ENCODE measurements at regions not wholly inside any gene's neighbourhood (a gene's known extent, or its start where the extent isn't known, plus 50 kb on each side); places are given as distances from the start of the nearest gene placed in this dataset.
A peak's percentile ranks its signal among the peaks of the same experiment; 100 is the strongest.
"Not testable (repeated sequence)": the region's sequence is repeated elsewhere in the genome, so short reads cannot be mapped to it uniquely, and the experiment has no call there.

- no peak for DNase-seq (ENCODE audit: low read depth in 2 of 2)
These were observed 909.7 kb downstream of the PLOD2 start for GRCh38 chr3:145251311-145251710.

DNA sequence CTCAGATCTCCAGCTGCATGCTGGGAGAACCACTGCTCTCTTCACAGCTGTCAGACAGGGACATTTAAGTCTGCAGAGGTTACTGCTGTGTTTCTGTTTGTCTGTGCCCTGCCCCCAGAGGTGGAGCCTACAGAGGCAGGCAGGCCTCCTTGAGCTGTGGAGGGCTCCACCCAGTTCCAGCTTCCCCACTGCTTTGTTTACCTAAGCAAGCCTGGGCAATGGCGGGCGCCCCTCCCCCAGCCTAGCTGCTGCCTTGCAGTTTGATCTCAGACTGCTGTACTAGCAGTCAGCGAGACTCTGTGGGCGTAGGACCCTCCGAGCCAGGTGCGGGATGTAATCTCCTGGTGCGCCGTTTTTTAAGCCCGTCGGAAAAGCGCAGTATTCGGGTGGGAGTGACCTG, 903.0 kb downstream of the PLOD2 start:
- not testable (repeated sequence) for DNase-seq (ENCODE audit: low read depth in 2 of 2)

- DNase-seq (ENCODE audit: low read depth in 2 of 2): no peak
These were observed 901.7 kb downstream of the PLOD2 start for GRCh38 chr3:145259166-145259880.

GRCh38 chr3:145263458-145263857, 897.5 kb downstream of the PLOD2 start:
- not testable (repeated sequence) for DNase-seq (ENCODE audit: low read depth in 2 of 2)

DNA sequence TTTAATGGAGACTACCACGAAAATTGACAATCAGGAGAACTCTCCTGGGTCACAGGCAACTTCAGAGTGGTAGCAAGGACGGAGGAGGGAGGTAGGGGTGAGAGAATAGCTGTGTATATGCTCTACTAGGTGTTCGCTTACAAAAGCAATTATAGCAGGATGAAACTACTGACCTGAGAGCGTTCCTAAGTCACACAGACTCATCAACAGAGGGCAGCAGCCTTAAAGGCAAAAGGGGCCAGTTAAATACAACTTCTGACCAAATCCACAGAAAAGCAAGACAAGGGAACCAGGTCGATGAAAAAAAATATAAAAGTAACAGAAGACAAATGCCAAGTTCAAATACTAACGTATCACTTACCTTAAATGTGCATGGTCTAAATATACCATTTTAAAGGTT, 894.6 kb downstream of the PLOD2 start:
- no peak for DNase-seq (ENCODE audit: low read depth in 2 of 2)

GRCh38 chr3:145269106-145269505, 891.9 kb downstream of the PLOD2 start:
- DNase-seq (ENCODE audit: low read depth in 2 of 2): no peak

DNA sequence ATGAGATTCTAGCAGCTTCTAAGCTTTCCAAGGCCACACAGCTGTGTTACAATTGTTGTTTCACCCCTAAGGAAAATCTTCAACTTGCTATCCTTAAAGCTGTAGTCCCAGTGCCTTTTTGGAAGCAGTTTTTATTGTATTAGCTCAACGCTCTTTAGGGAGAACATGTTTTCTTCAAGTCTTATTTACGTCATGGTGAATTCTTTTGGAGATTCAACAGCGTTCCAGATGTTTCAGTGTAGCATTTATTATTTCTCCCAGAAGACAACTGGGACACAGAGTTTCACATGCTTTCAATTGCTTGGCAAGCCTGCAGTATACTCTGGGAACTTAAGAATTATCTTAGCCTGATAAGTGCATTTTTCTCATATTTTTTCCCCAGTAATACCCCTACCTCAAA, 888.3 kb downstream of the PLOD2 start:
- DNase-seq (ENCODE audit: low read depth in 2 of 2): peak; percentile 40 to 42

DNA sequence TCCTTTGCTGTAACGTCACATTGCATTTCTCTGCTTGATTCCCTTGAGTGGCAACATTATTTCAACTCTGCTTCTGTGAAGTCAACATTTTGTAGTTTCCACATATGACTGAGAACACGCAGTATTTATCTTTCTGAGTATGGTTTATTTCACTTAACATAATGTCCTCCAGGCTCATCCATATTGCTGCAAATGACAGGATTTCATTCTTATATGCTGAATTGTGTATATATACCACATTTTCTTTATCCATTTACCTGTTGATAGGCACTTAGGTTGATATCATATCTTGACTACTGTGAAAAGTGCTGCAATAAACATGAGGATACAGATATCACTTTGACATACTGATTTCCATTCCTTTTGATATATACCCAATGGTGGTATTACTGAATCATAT, 878.5 kb downstream of the PLOD2 start:
- no peak for DNase-seq (ENCODE audit: low read depth in 2 of 2)

DNA sequence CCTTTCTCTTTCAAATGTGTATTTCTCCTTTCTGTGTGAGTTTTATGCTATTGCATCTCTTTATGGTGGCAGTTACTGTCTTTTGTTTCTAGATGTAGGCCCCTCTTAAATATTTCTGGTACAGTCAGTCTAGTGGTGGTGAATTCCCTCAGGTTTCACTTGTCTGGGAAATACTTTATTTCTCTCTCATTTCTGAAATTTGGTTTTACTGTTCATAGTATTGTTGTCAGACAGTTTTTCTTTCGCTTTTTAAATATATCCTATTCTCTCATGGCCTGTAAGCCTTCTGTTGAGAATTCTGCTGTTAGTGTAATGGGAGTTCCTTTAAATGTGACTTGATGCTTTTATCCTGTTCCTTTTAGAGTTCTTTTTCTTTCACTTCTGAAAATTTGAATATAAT, 874.0 kb downstream of the PLOD2 start:
- DNase-seq (ENCODE audit: low read depth in 2 of 2): no peak

DNA sequence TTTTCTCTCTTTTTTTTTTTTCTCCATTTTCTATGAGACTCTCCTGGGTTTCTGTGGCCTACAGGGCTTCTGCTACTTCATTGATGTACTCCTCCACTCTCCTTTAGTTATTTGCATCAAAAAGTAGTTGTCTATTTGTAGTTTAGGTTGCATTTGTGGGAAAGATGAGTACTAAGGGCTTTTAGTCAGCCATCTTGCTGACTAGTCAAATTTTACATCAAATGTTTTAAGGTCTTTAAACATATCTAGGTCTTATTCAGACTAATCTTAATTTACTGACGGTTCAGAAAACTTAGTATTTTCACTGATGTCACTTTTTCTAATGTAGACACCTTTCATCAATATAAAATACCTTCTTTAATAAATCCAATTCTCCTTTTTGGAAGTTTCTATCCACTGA, 871.0 kb downstream of the PLOD2 start:
- no peak for DNase-seq (ENCODE audit: low read depth in 2 of 2)

DNA sequence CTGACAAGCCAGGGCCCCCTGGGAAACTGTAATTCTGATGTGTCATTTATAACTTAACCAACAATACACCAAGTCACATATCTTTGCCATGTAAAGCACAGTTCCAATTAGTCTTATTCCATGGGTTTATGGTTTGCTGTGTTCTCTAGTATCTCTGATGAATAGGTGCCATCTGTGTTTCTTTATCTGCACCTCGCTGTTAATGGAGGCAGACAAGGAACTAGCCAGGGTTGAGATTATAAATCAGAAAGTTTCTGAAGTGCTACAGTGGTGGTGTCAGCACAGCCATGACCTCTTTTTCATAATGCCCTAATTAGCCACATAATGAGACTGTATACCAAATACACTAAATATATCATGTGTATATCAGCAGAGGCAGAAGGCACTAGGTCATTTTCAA, 866.4 kb downstream of the PLOD2 start:
- no peak for DNase-seq (ENCODE audit: low read depth in 2 of 2)

- no peak for DNase-seq (ENCODE audit: low read depth in 2 of 2)
These were observed 853.7 kb downstream of the PLOD2 start for GRCh38 chr3:145307272-145307671.

GRCh38 chr3:145313751-145314150, 847.2 kb downstream of the PLOD2 start:
- no peak for DNase-seq (ENCODE audit: low read depth in 2 of 2)

- not testable (repeated sequence) for DNase-seq (ENCODE audit: low read depth in 2 of 2)
These were observed 844.7 kb downstream of the PLOD2 start for GRCh38 chr3:145316253-145316652.

DNA sequence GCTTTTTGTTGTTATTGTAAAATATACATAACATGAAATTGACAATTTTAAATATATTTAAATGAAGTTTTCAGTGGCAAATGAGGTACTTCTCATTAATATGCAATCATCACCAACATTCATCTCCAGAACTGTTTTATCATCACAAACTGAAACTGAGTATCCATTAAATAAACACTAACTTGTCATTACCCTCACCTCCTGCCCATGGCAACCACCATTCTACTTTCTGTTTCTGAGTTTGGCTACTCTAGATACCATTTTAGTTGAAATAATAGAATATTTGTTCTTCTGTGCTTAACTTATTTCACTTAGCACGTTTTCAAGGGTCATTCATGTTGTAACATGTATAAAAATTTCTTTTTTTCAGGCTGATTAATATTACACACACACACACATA, 834.3 kb downstream of the PLOD2 start:
- no peak for DNase-seq (ENCODE audit: low read depth in 2 of 2)

DNA sequence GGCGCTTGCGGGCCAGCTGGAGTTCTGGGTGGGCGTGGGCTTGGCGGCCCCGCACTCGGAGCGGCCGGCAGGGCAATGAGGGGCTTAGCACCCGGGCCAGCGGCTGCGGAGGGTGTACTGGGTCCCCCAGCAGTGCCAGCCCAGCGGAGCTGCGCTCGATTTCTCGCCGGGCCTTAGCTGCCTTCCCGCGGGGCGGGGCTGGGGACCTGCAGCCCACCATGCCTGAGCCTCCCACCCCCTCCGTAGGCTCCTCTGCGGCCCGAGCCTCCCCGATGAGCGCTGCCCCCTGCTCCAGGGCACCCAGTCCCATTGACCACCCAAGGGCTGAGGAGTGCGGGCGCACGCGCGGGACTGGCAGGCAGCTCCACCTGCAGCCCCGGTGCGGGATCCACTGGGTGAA, 827.6 kb downstream of the PLOD2 start:
- DNase-seq (ENCODE audit: low read depth in 2 of 2): not testable (repeated sequence)

DNA sequence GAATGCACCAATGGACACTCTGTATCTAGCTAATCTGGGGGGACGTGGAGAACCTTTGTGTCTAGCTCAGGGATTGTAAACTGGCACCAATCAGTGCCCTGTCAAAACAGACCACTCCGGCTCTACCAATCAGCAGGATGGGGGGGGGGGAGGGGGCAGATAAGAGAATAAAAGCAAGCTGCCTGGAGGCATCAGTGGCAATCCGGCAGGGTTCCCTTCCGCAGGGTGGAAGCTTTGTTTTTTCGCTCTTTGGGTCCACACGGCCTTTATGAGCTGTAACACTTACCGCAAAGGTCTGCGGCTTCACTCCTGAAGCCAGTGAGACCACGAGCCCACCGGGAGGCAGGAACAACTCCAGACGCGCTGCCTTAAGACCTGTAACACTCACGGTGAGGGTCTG, 827.1 kb downstream of the PLOD2 start:
- DNase-seq (ENCODE audit: low read depth in 2 of 2): no peak

DNA sequence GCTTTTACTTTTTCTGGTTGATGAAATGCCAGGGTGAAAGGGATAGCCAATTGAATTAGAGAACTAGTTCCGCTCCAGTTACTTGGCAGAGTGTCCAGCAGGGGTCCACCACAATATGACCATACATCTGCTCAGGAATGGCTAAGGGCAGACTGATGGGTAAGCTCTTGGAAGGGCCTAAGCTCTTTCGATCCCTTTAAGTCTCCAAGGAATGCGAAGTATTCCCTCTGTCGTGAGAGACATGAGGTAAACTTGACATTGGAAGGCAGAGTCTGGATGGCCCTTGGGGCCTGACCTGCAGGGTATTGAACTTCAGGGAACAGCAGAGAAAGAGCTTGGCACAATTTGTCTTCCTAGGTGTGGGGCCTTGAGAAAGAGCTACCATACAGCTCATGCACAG, 805.8 kb downstream of the PLOD2 start:
- DNase-seq (ENCODE audit: low read depth in 2 of 2): no peak

GRCh38 chr3:145357453-145357852, 803.5 kb downstream of the PLOD2 start:
- DNase-seq (ENCODE audit: low read depth in 2 of 2): no peak

GRCh38 chr3:145359040-145359439, 801.9 kb downstream of the PLOD2 start:
- DNase-seq (ENCODE audit: low read depth in 2 of 2): no peak

- DNase-seq (ENCODE audit: low read depth in 2 of 2): no peak
These were observed 792.2 kb downstream of the PLOD2 start for GRCh38 chr3:145368748-145369147.

GRCh38 chr3:145370870-145371269, 790.1 kb downstream of the PLOD2 start:
- DNase-seq (ENCODE audit: low read depth in 2 of 2): no peak

- no peak for DNase-seq (ENCODE audit: low read depth in 2 of 2)
These were observed 783.7 kb downstream of the PLOD2 start for GRCh38 chr3:145377301-145377700.

DNA sequence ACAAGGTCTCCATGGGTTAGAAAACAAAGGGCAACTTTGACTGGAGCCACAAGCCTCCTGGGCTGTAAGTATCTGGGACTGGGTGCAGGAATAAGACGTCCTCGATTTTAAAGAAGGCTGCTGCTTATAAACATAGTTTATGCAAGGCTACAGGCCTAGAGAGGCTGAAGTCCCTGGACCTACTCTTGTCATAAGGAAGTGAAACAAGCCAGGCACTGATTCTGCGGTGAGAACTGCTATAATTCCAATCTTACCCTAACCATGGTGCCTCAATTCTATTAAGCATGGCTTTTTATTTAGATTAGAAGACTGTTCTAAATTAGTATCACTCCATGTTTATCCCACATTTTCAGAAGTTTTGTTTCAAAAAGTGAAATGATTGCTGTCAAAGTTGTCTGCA, 777.6 kb downstream of the PLOD2 start:
- DNase-seq (ENCODE audit: low read depth in 2 of 2): no peak
